CD14-positive monocyte (primary cell): ENCODE measurements at regions not wholly inside any gene's neighbourhood (a gene's known extent, or its start where the extent isn't known, plus 50 kb on each side); places are given as distances from the start of the nearest gene placed in this dataset.
"Not testable (repeated sequence)": the region's sequence is repeated elsewhere in the genome, so short reads cannot be mapped to it uniquely, and the experiment has no call there.

Experiments used
- DNase-seq, 3 donors: peaks; one replicate each; pipeline ENCODE4 v3.0.0-alpha.2; 2011 to 2022
- H2AFZ ChIP-seq: 2 replicates; pipeline ENCODE4 v1.6.0; 2012; ENCODE audit warnings: mild to moderate bottlenecking, low read depth, low read length, inconsistent platforms; ENCODE audit not compliant: insufficient read depth, poor library complexity, severe bottlenecking
- H3K27ac ChIP-seq, 2 donors: 1 replicate in 1 of 2; 2 replicates in 1 of 2; pipeline ENCODE4 v1.5.1; 2012 to 2013; ENCODE audit warnings: low read length in 2 of 2, control low read depth in 1 of 2, inconsistent platforms in 1 of 2, low read depth in 1 of 2, mild to moderate bottlenecking in 1 of 2
- H3K27me3 ChIP-seq, 2 donors: one replicate each; pipeline versions ENCODE4 v1.6.0 to v1.6.1; 2011 to 2013; ENCODE audit warnings: low read length in 2 of 2; ENCODE audit not compliant: control insufficient read depth in 2 of 2, insufficient read depth in 2 of 2
- H3K36me3 ChIP-seq, 2 donors: replicated peaks in 1 of 2; 1 replicate in 1 of 2; 2 replicates in 1 of 2; pipeline versions ENCODE4 v1.5.1 to v1.6.1; 2012 to 2013; ENCODE audit warnings: low read length in 2 of 2, control low read depth in 1 of 2, inconsistent platforms in 1 of 2, mild to moderate bottlenecking in 1 of 2; ENCODE audit not compliant: insufficient read depth in 2 of 2, control insufficient read depth in 1 of 2
- H3K4me1 ChIP-seq, 2 donors: 1 replicate in 1 of 2; 2 replicates in 1 of 2; pipeline versions ENCODE4 v1.5.1 to v1.6.1; 2012 to 2013; ENCODE audit warnings: low read length in 2 of 2, control low read depth in 1 of 2, inconsistent platforms in 1 of 2, mild to moderate bottlenecking in 1 of 2, moderate library complexity in 1 of 2; ENCODE audit not compliant: insufficient read depth in 2 of 2, control insufficient read depth in 1 of 2
- H3K4me2 ChIP-seq: replicated peaks from 2 replicates; pipeline ENCODE3; 2012; ENCODE audit warnings: low read length, moderate library complexity, mild to moderate bottlenecking; ENCODE audit not compliant: poor library complexity, severe bottlenecking; ENCODE audit errors: extremely low read depth
- H3K4me3 ChIP-seq, 3 experiments: fragments of 200-600 bp in 1 of 3; sonication (generic) in 1 of 3; replicated peaks in 1 of 3; 1 replicate in 2 of 3; 2 replicates in 1 of 3; pipeline ENCODE4 v1.5.1; 2011 to 2013; ENCODE audit warnings: low read length in 3 of 3, mild to moderate bottlenecking in 3 of 3, control low read depth in 2 of 3, low read depth in 2 of 3, inconsistent platforms in 1 of 3, moderate library complexity in 1 of 3
- H3K79me2 ChIP-seq: 2 replicates; pipeline ENCODE4 v1.6.0; 2012; ENCODE audit warnings: mild to moderate bottlenecking, control low read depth, inconsistent platforms, low read length, moderate library complexity; ENCODE audit not compliant: insufficient read depth
- H3K9ac ChIP-seq: 2 replicates; pipeline ENCODE4 v1.6.0; 2017; ENCODE audit warnings: low read length, mild to moderate bottlenecking; ENCODE audit not compliant: insufficient read depth, poor library complexity, severe bottlenecking
- H3K9me3 ChIP-seq, 2 donors: replicated peaks in 1 of 2; 1 replicate in 1 of 2; 2 replicates in 1 of 2; pipeline versions ENCODE4 v1.5.1 to v1.6.1; 2012 to 2013; ENCODE audit warnings: low read length in 2 of 2, control low read depth in 1 of 2; ENCODE audit not compliant: control insufficient read depth in 1 of 2, insufficient read depth in 1 of 2
- H4K20me1 ChIP-seq: 2 replicates; pipeline ENCODE4 v1.6.0; 2012; ENCODE audit warnings: mild to moderate bottlenecking, low read length, control low read depth, moderate library complexity; ENCODE audit not compliant: insufficient read depth
- H3K27ac Mint-ChIP-seq, 7 donors: one replicate each; pipeline ENCODE4 v1.8.0; 2020; ENCODE audit warnings: mild to moderate bottlenecking in 7 of 7, mixed read lengths in 7 of 7, moderate library complexity in 6 of 7, inconsistent platforms in 2 of 7
- H3K27me3 Mint-ChIP-seq, 3 donors: one replicate each; pipeline ENCODE4 v1.8.0; 2021 to 2022; ENCODE audit warnings: low read depth in 3 of 3, mild to moderate bottlenecking in 3 of 3, mixed read lengths in 3 of 3, moderate library complexity in 3 of 3, inconsistent platforms in 1 of 3
- H3K36me3 Mint-ChIP-seq, 2 donors: one replicate each; pipeline ENCODE4 v1.8.0; 2020; ENCODE audit warnings: mixed read lengths in 2 of 2, inconsistent platforms in 1 of 2, mild to moderate bottlenecking in 1 of 2
- H3K4me1 Mint-ChIP-seq: one replicate; pipeline ENCODE4 v1.8.0; 2020; ENCODE audit warnings: mild to moderate bottlenecking, mixed read lengths
- H3K4me3 Mint-ChIP-seq, 2 donors: one replicate each; pipeline ENCODE4 v1.8.0; 2020; ENCODE audit warnings: mild to moderate bottlenecking in 2 of 2, mixed read lengths in 2 of 2, moderate library complexity in 1 of 2
- H3K9me3 Mint-ChIP-seq, 7 donors: one replicate each; pipeline ENCODE4 v1.8.0; 2020 to 2022; ENCODE audit warnings: mixed read lengths in 7 of 7, mild to moderate bottlenecking in 6 of 7, moderate library complexity in 6 of 7, inconsistent platforms in 2 of 7
- WGBS: methylation state at CpG from one replicate; pipeline ENCODE4 v1.1.5; 2013; ENCODE audit warnings: missing lambda C conversion rate; ENCODE audit not compliant: insufficient coverage; 5-methylcytosine and 5-hydroxymethylcytosine counted together
- intact Hi-C, 2 donors: fragments of 100-400 bp; cut with micrococcal nuclease; formaldehyde crosslinking; loops; one replicate each; pipeline versions ENCODE4 v1.15.0 to v1.15.1; 2023
- TF ChIP-seq, protein P1 (sequence below): fragments of 200-600 bp; IDR thresholded peaks from one replicate; pipeline ENCODE4 v1.8.0; 2022; ENCODE audit warnings: antibody characterized with exemption, mild to moderate bottlenecking

DNA sequence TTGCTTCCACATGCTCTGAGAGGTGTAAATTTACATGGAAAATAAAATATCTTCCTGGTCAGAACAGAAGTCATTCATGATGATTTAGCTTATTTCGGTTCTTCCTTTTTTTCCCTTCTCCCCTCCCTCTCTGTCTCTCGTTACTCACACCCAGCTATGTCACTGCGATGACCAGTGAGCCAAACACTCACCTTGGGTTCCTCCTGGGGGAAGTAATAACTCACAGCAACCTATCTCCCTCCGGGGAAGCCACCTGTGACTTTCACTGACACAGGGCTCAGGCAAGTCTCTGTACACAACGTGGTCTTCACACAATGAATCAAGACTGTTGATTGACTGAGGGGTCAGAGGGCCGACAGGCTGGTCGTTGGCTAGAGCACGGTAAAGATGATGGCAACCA is 135.3 kb upstream of the VANGL1 start:
- peaks cover 11% of the 10 kb centered on the region in 2 donors for H3K4me1 ChIP-seq
- intact Hi-C loops, result no loop called here

DNA sequence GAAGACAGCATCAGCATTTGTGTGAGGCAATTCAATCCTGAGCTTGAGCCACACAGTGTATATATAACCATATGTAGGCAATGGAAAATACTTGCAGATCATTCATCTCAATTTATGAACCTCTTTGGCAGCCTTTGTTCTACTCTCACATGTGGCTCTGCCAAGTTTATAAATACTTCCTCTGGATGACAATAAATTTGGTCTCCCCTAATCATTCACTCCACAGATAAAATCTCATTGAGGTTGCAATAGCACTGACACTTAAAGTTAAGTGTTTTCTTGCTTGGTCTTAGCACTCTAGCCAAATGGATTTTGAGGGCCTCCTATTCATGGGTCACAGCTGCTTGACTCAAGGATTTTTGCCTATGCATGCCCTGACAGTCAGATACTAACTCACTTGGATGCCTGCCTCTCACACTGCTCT is 136.6 kb upstream of the VANGL1 start:
- Histone ChIP-seq H2AFZ (no peak overlapping the region), H3K27me3 (no peaks in the 10 kb centered on the region), H3K9me3 (peaks cover 0 to 3% of the 10 kb centered on the region in 2 donors), H3K4me1 (peaks cover 11 to 14% of the 10 kb centered on the region in 2 donors), H3K79me2 (no peaks in the 10 kb centered on the region), H3K4me3 (no peak overlapping the region), H3K36me3 (no peaks in the 10 kb centered on the region), H3K4me2 (no peak overlapping the region), H4K20me1 (no peaks in the 10 kb centered on the region), H3K9ac (no peak overlapping the region), H3K27ac (no peak overlapping the region)
- peaks cover 0 to 4% (median 0%) of the 10 kb centered on the region in 7 donors for H3K9me3 Mint-ChIP-seq
- H3K4me1 Mint-ChIP-seq, result peaks cover 24% of the 10 kb centered on the region
- intact Hi-C loops, result no loop called here
- H3K4me3 Mint-ChIP-seq, result no peak overlapping the region
- TF ChIP-seq, protein P1, sequence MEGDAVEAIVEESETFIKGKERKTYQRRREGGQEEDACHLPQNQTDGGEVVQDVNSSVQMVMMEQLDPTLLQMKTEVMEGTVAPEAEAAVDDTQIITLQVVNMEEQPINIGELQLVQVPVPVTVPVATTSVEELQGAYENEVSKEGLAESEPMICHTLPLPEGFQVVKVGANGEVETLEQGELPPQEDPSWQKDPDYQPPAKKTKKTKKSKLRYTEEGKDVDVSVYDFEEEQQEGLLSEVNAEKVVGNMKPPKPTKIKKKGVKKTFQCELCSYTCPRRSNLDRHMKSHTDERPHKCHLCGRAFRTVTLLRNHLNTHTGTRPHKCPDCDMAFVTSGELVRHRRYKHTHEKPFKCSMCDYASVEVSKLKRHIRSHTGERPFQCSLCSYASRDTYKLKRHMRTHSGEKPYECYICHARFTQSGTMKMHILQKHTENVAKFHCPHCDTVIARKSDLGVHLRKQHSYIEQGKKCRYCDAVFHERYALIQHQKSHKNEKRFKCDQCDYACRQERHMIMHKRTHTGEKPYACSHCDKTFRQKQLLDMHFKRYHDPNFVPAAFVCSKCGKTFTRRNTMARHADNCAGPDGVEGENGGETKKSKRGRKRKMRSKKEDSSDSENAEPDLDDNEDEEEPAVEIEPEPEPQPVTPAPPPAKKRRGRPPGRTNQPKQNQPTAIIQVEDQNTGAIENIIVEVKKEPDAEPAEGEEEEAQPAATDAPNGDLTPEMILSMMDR, result no peak
- peaks cover 1 to 9% (median 5%) of the 10 kb centered on the region in 3 donors for H3K27me3 Mint-ChIP-seq
- no peaks in the 10 kb centered on the region for H3K36me3 Mint-ChIP-seq
- no peak for DNase-seq
- no peak overlapping the region for H3K27ac Mint-ChIP-seq

More for the DNA sequence above, 135.3 kb upstream of the VANGL1 start:
- H3K36me3 ChIP-seq, result no peaks in the 10 kb centered on the region
- H2AFZ ChIP-seq, result peak overlapping the region; percentile 21
- no peak overlapping the region for H3K9ac ChIP-seq
- no peak overlapping the region for H3K4me3 ChIP-seq
- H3K9me3 Mint-ChIP-seq, result peaks cover 0 to 4% (median 0%) of the 10 kb centered on the region in 7 donors
- no peak overlapping the region for H3K27ac ChIP-seq
- no peaks in the 10 kb centered on the region for H3K79me2 ChIP-seq
- peaks cover 0 to 3% of the 10 kb centered on the region in 2 donors for H3K9me3 ChIP-seq
- peak overlapping the region in 1 of 7 donors; percentile 68 for H3K27ac Mint-ChIP-seq
- no peaks in the 10 kb centered on the region for H3K36me3 Mint-ChIP-seq
- H3K4me3 Mint-ChIP-seq, result peak overlapping the region in 1 of 2 donors; percentile 74
- no peaks in the 10 kb centered on the region for H4K20me1 ChIP-seq
- H3K27me3 ChIP-seq, result no peaks in the 10 kb centered on the region
- 13% methylated on average over 6 of the region's 8 CpGs for WGBS
- peaks cover 21% of the 10 kb centered on the region for H3K4me1 Mint-ChIP-seq
- H3K4me2 ChIP-seq, result no peak overlapping the region
- TF ChIP-seq, protein P1, result no peak
- peak in 1 of 3 donors; percentile 28 for DNase-seq
- peaks cover 1 to 9% (median 5%) of the 10 kb centered on the region in 3 donors for H3K27me3 Mint-ChIP-seq

DNA sequence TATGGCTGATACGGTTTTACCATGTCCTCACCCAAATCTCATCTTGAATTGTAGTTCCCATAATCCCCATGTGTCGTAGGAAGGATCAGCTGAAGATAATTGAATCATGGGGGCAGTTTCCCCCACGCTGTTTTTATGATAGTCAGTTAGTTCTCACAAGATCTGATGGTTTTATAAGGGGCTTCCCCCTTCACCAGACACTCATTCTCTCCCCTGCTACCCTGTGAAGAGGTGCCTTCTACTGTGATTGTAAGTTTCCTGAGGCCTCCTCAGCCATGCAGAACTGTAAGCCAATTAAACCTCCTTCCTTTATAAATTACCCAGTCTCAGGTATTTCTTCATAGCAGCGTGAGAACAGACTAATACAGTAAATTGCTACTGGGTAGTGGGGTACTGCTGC is 139.6 kb upstream of the VANGL1 start:
- H2AFZ ChIP-seq, H3K9ac ChIP-seq, DNase-seq, H3K4me3 ChIP-seq, H3K27ac ChIP-seq, intact Hi-C loops, H3K4me2 ChIP-seq, H3K27ac Mint-ChIP-seq, H3K27me3 Mint-ChIP-seq, H3K4me3 Mint-ChIP-seq, H3K27me3 ChIP-seq, H3K36me3 ChIP-seq, H3K9me3 Mint-ChIP-seq, H3K36me3 Mint-ChIP-seq, H4K20me1 ChIP-seq, H3K79me2 ChIP-seq, H3K9me3 ChIP-seq: not testable (repeated sequence)
- peaks cover 24% of the 10 kb centered on the region for H3K4me1 Mint-ChIP-seq
- peaks cover 11 to 14% of the 10 kb centered on the region in 2 donors for H3K4me1 ChIP-seq
- WGBS, result no CpG with 5 or more reads among the region's 4 CpGs
